Body of pancreas (tissue), 4 donors: ENCODE measurements at regions not wholly inside any gene's neighbourhood (a gene's known extent, or its start where the extent isn't known, plus 50 kb on each side); places are given as distances from the start of the nearest gene placed in this dataset.

ENCODE experiments used
- ATAC-seq: fragments of 150-250 bp; one replicate; pipeline ENCODE4 v1.9.1; 2016
- DNase-seq, 4 donors: peaks; one replicate each; pipeline ENCODE4 v3.0.0-alpha.2; 2019
- H3K27ac ChIP-seq, 4 donors: fragments of 200-600 bp; sonication (generic); 1 replicate in 3 of 4; 2 replicates in 1 of 4; pipeline versions ENCODE4 v1.5.1 to v1.6.1; 2016 to 2019; ENCODE audit warnings: mild to moderate bottlenecking in 1 of 4, mixed read lengths in 1 of 4, moderate library complexity in 1 of 4
- H3K27me3 ChIP-seq, 2 donors: fragments of 200-600 bp; sonication (generic); one replicate each; pipeline ENCODE4 v1.6.0; 2016; ENCODE audit warnings: mild to moderate bottlenecking in 1 of 2
- H3K36me3 ChIP-seq, 2 donors: fragments of 200-600 bp; sonication (generic); replicated peaks in 1 of 2; 2 replicates each; pipeline ENCODE4 v1.5.1; 2016; ENCODE audit warnings: low read depth in 2 of 2; ENCODE audit not compliant: insufficient read depth in 1 of 2
- H3K4me1 ChIP-seq: fragments of 200-600 bp; sonication (generic); one replicate; pipeline ENCODE4 v1.6.0; 2016
- H3K4me3 ChIP-seq, 2 donors: fragments of 200-600 bp; sonication (generic); 1 replicate in 1 of 2; 2 replicates in 1 of 2; pipeline ENCODE4 v1.5.1; 2016 to 2019
- H3K9me3 ChIP-seq, 3 donors: fragments of 200-600 bp; sonication (generic); 1 replicate in 2 of 3; 2 replicates in 1 of 3; pipeline ENCODE4 v1.5.1; 2016
- CTCF ChIP-seq, 7 experiments: fragments of 450-650 bp in 4 of 7; fragments of 200-600 bp in 3 of 7; sonication (generic) in 3 of 7; IDR thresholded peaks; one replicate each; pipeline ENCODE4 v1.5.1; 2016 to 2019; ENCODE audit warnings: antibody characterized with exemption in 7 of 7
- POLR2A ChIP-seq, 3 donors: fragments of 450-650 bp; IDR thresholded peaks; one replicate each; pipeline ENCODE4 v1.6.1; 2016; ENCODE audit warnings: antibody characterized with exemption in 3 of 3, mild to moderate bottlenecking in 2 of 3
- whole genome bisulfite sequencing, 2 donors: methylation state at CpG; one replicate each; pipeline ENCODE4 v1.1.5; 2017; 5-methylcytosine and 5-hydroxymethylcytosine counted together
- intact Hi-C: fragments of 100-400 bp; cut with DNase I; formaldehyde crosslinking; loops from one replicate; pipeline ENCODE4 v1.15.1; 2023

GRCh38 chr2:6224267-6224666 is 532.1 kb downstream of the SOX11 start:
- Histone ChIP-seq H3K9me3 (no peaks in the 10 kb centered on the region), H3K36me3 (no peaks in the 10 kb centered on the region), H3K4me1 (no peaks in the 10 kb centered on the region), H3K27ac (no peak overlapping the region), H3K4me3 (no peak overlapping the region), H3K27me3 (no peaks in the 10 kb centered on the region)
- 67 to 82% methylated on average over 4 of the region's 4 CpGs for WGBS, 2 donors
- no peak for DNase-seq
- TF ChIP-seq POLR2A (IDR thresholded peaks at IDR 0.05): no peak
- no peak for TF ChIP-seq CTCF (IDR thresholded peaks at IDR 0.05)
- no peak for ATAC-seq
- intact Hi-C loops: no loop called here

- Histone ChIP-seq H3K36me3 (no peaks in the 10 kb centered on the region), H3K4me3 (no peak overlapping the region), H3K27ac (no peak overlapping the region), H3K4me1 (no peaks in the 10 kb centered on the region), H3K9me3 (no peaks in the 10 kb centered on the region), H3K27me3 (no peaks in the 10 kb centered on the region)
- intact Hi-C loops: no loop called here
- no peak for DNase-seq
- ATAC-seq: no peak
- no peak for TF ChIP-seq POLR2A (IDR thresholded peaks at IDR 0.05)
- TF ChIP-seq CTCF (IDR thresholded peaks at IDR 0.05): no peak
- WGBS, 2 donors: 41 to 70% methylated on average over 2 of the region's 2 CpGs
Measured at GRCh38 chr2:6228251-6228650, 536.1 kb downstream of the SOX11 start.

GRCh38 chr2:6231166-6231565 is 539.0 kb downstream of the SOX11 start:
- Histone ChIP-seq H3K4me1 (no peaks in the 10 kb centered on the region), H3K36me3 (no peaks in the 10 kb centered on the region), H3K27me3 (no peaks in the 10 kb centered on the region), H3K9me3 (no peaks in the 10 kb centered on the region), H3K4me3 (no peak overlapping the region), H3K27ac (no peak overlapping the region)
- ATAC-seq (no peak), DNase-seq (no peak)
- no peak for TF ChIP-seq CTCF (IDR thresholded peaks at IDR 0.05)
- TF ChIP-seq POLR2A (IDR thresholded peaks at IDR 0.05): no peak
- intact Hi-C loops: no loop called here
- WGBS, 2 donors: 94 to 96% methylated on average over 5 of the region's 5 CpGs

GRCh38 chr2:6233993-6234392 is 541.8 kb downstream of the SOX11 start:
- no peak for TF ChIP-seq CTCF (IDR thresholded peaks at IDR 0.05)
- no peak for TF ChIP-seq POLR2A (IDR thresholded peaks at IDR 0.05)
- H3K4me3 ChIP-seq: no peak overlapping the region
- H3K4me1 ChIP-seq: peaks cover 3% of the 10 kb centered on the region
- H3K9me3 ChIP-seq: no peaks in the 10 kb centered on the region
- no peaks in the 10 kb centered on the region for H3K27me3 ChIP-seq
- intact Hi-C loops: no loop called here
- 84 to 92% methylated on average over 4 of the region's 4 CpGs for WGBS, 2 donors
- H3K27ac ChIP-seq: no peak overlapping the region
- no peak for DNase-seq
- ATAC-seq: no peak
- no peaks in the 10 kb centered on the region for H3K36me3 ChIP-seq

GRCh38 chr2:6234702-6235101 is 542.5 kb downstream of the SOX11 start:
- H3K9me3 ChIP-seq: no peaks in the 10 kb centered on the region
- intact Hi-C loops: no loop called here

More at GRCh38 chr2:6234702-6235101, 542.5 kb downstream of the SOX11 start:
- ATAC-seq (no peak), DNase-seq (no peak)
- 84 to 85% methylated on average over 3 of the region's 3 CpGs for WGBS, 2 donors
- Histone ChIP-seq H3K4me1 (peaks cover 10% of the 10 kb centered on the region), H3K27me3 (no peaks in the 10 kb centered on the region), H3K27ac (no peak overlapping the region), H3K36me3 (no peaks in the 10 kb centered on the region), H3K4me3 (no peak overlapping the region)
- TF ChIP-seq POLR2A (IDR thresholded peaks at IDR 0.05) (no peak), CTCF (IDR thresholded peaks at IDR 0.05) (no peak)
